ENCODE measurements at regions not wholly inside any gene's neighbourhood (a gene's known extent, or its start where the extent isn't known, plus 50 kb on each side); places are given as distances from the start of the nearest gene placed in this dataset.

GRCh38 chr12:25645427-25645826 lies 92.3 kb upstream of the LMNTD1 start:
- DNase-seq (no peak), ATAC-seq (no peak)
- H3K36me3 Mint-ChIP-seq (ENCODE audit: low read depth), result no peaks in the 10 kb centered on the region
- H3K4me1 Mint-ChIP-seq (ENCODE audit: low read depth), result no peaks in the 10 kb centered on the region
- H3K27ac Mint-ChIP-seq, result no peak overlapping the region
- intact Hi-C loops (cut with micrococcal nuclease), result no loop called here
- H3K4me3 Mint-ChIP-seq, result no peak overlapping the region
- no peaks in the 10 kb centered on the region for H3K27me3 Mint-ChIP-seq
- ChIA-PET CTCF (interaction anchor here (1.3 kb wide), 1 partner anchor 15 kb away, joined by 3 read pairs; no protein-coding TSS in a partner anchor), POLR2A (interaction anchor here (0.6 kb wide), 1 partner anchor 14 kb away, joined by 4 read pairs; no protein-coding TSS in a partner anchor)
- H3K9me3 Mint-ChIP-seq, result no peaks in the 10 kb centered on the region
- TF ChIP-seq CTCF (IDR thresholded peaks at IDR 0.05), result no peak

DNA sequence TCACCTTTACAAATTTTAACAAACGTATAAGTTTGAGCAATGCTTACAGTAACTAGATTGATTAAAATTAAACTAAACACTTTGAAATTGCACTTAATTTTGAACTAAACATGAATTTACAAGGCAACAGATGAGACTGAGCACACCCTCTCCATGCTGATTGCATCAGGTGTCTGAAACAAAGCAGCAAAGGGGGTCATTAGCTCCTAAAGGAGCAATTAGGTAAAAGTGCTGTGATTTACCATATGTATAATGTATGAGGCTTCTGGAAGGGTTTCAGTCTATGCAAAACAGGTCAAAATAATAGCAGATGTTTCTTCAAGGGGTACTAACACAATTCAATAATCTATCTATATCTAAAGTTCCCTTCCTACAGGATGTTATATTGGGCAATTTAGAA lies 98.8 kb upstream of the LMNTD1 start:
- ATAC-seq, result no peak
- TF ChIP-seq CTCF (IDR thresholded peaks at IDR 0.05), result no peak
- intact Hi-C loops (cut with micrococcal nuclease), result no loop called here
- H3K9me3 Mint-ChIP-seq, result no peaks in the 10 kb centered on the region
- no peak overlapping the region for H3K27ac Mint-ChIP-seq
- H3K36me3 Mint-ChIP-seq (ENCODE audit: low read depth), result no peaks in the 10 kb centered on the region
- no peak for DNase-seq
- CTCF ChIA-PET, result no interaction called here
- H3K27me3 Mint-ChIP-seq, result peaks cover 2% of the 10 kb centered on the region
- POLR2A ChIA-PET, result no interaction called here
- H3K4me1 Mint-ChIP-seq (ENCODE audit: low read depth), result no peaks in the 10 kb centered on the region
- H3K4me3 Mint-ChIP-seq, result no peak overlapping the region

DNA sequence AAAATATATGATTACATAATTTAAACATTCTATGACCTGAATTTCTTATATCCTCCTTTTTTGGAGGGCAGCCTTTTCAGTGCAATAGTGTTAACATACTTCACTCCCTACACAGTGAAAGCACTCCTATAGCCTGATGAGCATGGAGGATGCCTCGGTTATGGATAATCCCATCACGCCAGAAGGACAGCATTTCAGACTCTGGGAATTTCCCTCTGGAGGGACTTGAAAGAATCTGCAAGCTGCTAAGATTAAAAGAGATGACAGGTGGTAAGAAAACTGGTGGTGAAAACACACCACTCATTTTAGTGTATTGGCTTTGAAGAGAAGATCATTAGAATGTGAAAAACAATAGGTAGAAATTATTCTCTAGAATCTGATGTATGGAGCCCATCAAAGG lies 99.3 kb upstream of the LMNTD1 start:
- CTCF ChIA-PET, result no interaction called here
- no peak overlapping the region for H3K4me3 Mint-ChIP-seq
- TF ChIP-seq CTCF (IDR thresholded peaks at IDR 0.05), result no peak
- no peaks in the 10 kb centered on the region for H3K9me3 Mint-ChIP-seq
- no peak overlapping the region for H3K27ac Mint-ChIP-seq
- POLR2A ChIA-PET, result no interaction called here
- DNase-seq (no peak), ATAC-seq (no peak)
- H3K36me3 Mint-ChIP-seq (ENCODE audit: low read depth), result no peaks in the 10 kb centered on the region
- peaks cover 2% of the 10 kb centered on the region for H3K27me3 Mint-ChIP-seq
- no peaks in the 10 kb centered on the region for H3K4me1 Mint-ChIP-seq (ENCODE audit: low read depth)
- intact Hi-C loops (cut with micrococcal nuclease), result no loop called here

- Mint-ChIP-seq H3K36me3 (ENCODE audit: low read depth) (no peaks in the 10 kb centered on the region), H3K4me1 (ENCODE audit: low read depth) (no peaks in the 10 kb centered on the region), H3K27me3 (peaks cover 2% of the 10 kb centered on the region), H3K4me3 (no peak overlapping the region), H3K9me3 (no peaks in the 10 kb centered on the region), H3K27ac (no peak overlapping the region)
- DNase-seq, result no peak
- no peak for TF ChIP-seq CTCF (IDR thresholded peaks at IDR 0.05)
- intact Hi-C loops (cut with micrococcal nuclease), result no loop called here
- ChIA-PET CTCF (interaction anchor here (1.1 kb wide), 1 partner anchor 218 kb away, joined by 3 read pairs; no protein-coding TSS in a partner anchor), POLR2A (no interaction called here)
- no peak for ATAC-seq
Observed at GRCh38 chr12:25653487-25654175, 100.5 kb upstream of the LMNTD1 start.

DNA sequence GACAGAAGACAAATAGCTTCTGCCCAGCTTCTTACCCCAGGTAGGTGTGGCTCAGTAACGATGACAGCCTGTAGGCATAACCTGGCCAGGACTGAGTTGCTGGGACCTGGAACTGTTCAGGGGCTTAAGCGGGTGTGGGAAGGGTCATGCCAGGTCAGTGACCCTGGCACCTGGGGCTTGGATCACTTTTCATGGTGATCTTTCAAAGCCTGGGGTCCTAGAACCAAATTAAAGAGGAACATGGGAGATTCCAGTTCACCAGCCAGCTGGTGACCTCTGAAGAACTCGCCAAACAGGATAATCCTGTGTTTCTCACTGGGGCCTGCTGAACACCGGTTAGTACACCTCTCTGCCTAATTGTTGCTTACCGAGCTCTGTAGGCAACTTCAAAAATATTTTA lies 102.6 kb upstream of the LMNTD1 start:
- intact Hi-C loops (cut with micrococcal nuclease), result no loop called here
- peaks cover 2% of the 10 kb centered on the region for H3K27me3 Mint-ChIP-seq
- DNase-seq (no peak), ATAC-seq (no peak)
- ChIA-PET CTCF (interaction anchor here (1.4 kb wide), 1 partner anchor 11 kb away, joined by 3 read pairs; no protein-coding TSS in a partner anchor), POLR2A (no interaction called here)
- H3K4me1 Mint-ChIP-seq (ENCODE audit: low read depth), result no peaks in the 10 kb centered on the region
- H3K27ac Mint-ChIP-seq, result no peak overlapping the region
- no peaks in the 10 kb centered on the region for H3K9me3 Mint-ChIP-seq
- H3K4me3 Mint-ChIP-seq, result no peak overlapping the region
- no peak for TF ChIP-seq CTCF (IDR thresholded peaks at IDR 0.05)
- H3K36me3 Mint-ChIP-seq (ENCODE audit: low read depth), result no peaks in the 10 kb centered on the region

All from activated CD8-positive, alpha-beta T cell treated with anti-CD3 and anti-CD28 coated beads for 36 hours (primary cell).